Esophagus (tissue), 2 donors: ENCODE measurements at regions not wholly inside any gene's neighbourhood (a gene's known extent, or its start where the extent isn't known, plus 50 kb on each side); places are given as distances from the start of the nearest gene placed in this dataset.

ENCODE experiments used
- H3K27ac ChIP-seq, 2 donors: one replicate each; pipeline ENCODE4 v1.5.1; 2013; ENCODE audit warnings: low read depth in 2 of 2, mild to moderate bottlenecking in 2 of 2, inconsistent platforms in 1 of 2, low read length in 1 of 2, moderate library complexity in 1 of 2
- H3K27me3 ChIP-seq, 2 donors: one replicate each; pipeline ENCODE4 v1.6.1; 2013; ENCODE audit warnings: low read length in 2 of 2, control low read depth in 1 of 2, mild to moderate bottlenecking in 1 of 2; ENCODE audit not compliant: insufficient read depth in 2 of 2, control insufficient read depth in 1 of 2
- H3K36me3 ChIP-seq, 2 donors: one replicate each; pipeline ENCODE4 v1.6.1; 2013; ENCODE audit warnings: low read length in 1 of 2; ENCODE audit not compliant: control insufficient read depth in 2 of 2, insufficient read depth in 2 of 2
- H3K4me1 ChIP-seq, 2 donors: one replicate each; pipeline ENCODE4 v1.6.1; 2013; ENCODE audit warnings: low read length in 1 of 2; ENCODE audit not compliant: control insufficient read depth in 2 of 2, insufficient read depth in 2 of 2
- H3K4me3 ChIP-seq, 2 donors: one replicate each; pipeline ENCODE4 v1.5.1; 2013; ENCODE audit warnings: low read length in 2 of 2, mild to moderate bottlenecking in 2 of 2, low read depth in 1 of 2, moderate library complexity in 1 of 2
- H3K9me3 ChIP-seq, 2 donors: one replicate each; pipeline ENCODE4 v1.6.1; 2013; ENCODE audit warnings: mild to moderate bottlenecking in 2 of 2, low read depth in 1 of 2, low read length in 1 of 2, moderate library complexity in 1 of 2; ENCODE audit not compliant: control insufficient read depth in 2 of 2, insufficient read depth in 1 of 2
- WGBS, 2 donors: extraction: QIAGEN DNeasy Blood & Tissue Kit; methylation state at CpG; one replicate each; pipeline ENCODE4 v1.1.7; 2013; 5-methylcytosine and 5-hydroxymethylcytosine counted together
- donor health status: healthy with polysubstance abuse.
- donor health status: Bipolar disorder and iron deficiency.

DNA sequence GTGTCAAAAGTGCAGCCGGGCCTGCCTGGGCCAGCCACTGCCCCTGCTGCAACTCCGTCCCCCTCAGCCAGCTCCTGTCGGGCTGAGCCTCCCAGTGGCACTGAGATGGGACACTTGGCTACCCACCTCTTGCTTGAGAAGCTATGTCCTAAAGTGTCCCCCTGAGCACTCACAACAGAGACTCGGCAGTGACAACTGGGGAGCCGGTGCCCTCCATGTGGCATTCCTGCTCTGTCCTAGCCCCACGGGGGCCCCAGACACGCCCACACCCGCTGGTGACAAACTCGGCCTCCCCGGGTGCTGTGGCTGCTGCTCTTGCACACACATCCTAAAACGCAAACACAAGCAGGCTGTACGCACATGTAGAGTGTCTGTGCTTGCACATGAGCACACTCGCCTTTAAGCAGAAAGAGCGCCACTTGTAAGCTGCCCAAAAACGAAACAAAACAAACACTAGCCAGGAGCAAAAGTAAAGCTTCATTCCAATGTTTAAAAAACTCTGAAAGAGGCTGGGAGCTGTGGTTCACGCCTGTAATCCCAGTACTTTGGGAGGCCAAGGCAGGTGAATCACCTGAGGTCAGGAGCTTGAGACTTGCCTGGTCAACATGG, 253.9 kb downstream of the RBFOX3 start:
- Histone ChIP-seq H3K9me3 (no peaks in the 10 kb centered on the region), H3K4me3 (no peak overlapping the region), H3K36me3 (no peaks in the 10 kb centered on the region), H3K27me3 (no peaks in the 10 kb centered on the region), H3K4me1 (peaks cover 2 to 4% of the 10 kb centered on the region in 2 donors), H3K27ac (no peak overlapping the region)
- 42 to 54% methylated on average over 16 of the region's 16 CpGs for WGBS, 2 donors

DNA sequence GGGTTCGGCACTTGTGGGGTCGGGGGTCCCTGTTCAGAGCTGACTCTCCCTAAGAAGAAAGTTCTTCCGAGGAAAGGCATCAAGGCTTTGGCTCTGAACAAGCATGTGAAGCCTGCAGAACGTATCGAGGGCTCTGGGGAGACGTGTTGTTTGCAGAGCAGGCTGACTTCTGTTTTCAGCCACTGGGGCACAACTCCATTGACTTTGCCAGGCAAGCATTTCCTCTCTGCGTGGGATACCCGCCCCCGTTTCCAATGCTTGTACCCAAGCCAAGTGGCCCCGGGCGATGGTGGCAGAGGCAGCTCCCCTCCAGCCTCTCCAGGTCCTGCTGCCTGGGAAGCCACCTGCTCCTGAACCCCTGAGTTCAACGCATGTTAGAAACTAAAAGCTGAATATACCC, 255.7 kb downstream of the RBFOX3 start:
- H3K4me1 ChIP-seq = peaks cover 2 to 4% of the 10 kb centered on the region in 2 donors
- H3K9me3 ChIP-seq = peaks cover 0 to 3% of the 10 kb centered on the region in 2 donors
- H3K4me3 ChIP-seq = no peak overlapping the region
- H3K27me3 ChIP-seq = no peaks in the 10 kb centered on the region
- H3K27ac ChIP-seq = no peak overlapping the region
- no peaks in the 10 kb centered on the region for H3K36me3 ChIP-seq
- WGBS, 2 donors = 44 to 47% methylated on average over 12 of the region's 12 CpGs

DNA sequence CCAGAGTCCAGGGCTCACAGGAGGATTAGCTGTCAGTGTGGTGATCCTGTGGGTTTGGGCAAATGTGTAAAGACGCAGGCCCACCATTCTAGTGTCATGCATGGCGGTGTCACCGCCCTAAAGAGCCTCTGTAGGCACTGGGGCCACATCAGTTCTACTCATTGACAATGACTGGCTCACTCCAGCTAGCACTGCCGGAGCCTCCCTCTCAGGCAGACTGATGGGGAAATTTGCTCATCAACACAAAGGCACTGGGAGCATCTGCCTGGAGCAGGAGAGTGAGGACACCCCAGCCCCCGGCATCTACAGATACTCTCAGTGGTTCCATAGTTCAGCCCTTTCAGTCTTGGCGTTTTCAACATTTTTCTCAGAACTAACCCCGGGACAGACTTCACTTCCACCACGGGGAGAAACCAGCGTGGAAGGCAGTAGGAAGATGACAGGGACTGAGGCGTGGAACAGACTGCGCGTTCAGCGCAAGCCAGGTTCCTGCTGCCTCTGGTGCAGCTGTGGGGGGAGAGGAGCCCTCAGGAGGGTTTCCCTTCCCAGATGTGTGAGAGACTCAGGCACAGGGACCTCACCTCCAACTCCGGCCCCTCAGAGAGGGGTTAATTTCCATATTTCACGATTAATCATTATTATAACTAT, 256.6 kb downstream of the RBFOX3 start:
- Histone ChIP-seq H3K36me3 (no peaks in the 10 kb centered on the region), H3K4me1 (peaks cover 2 to 4% of the 10 kb centered on the region in 2 donors), H3K4me3 (no peak overlapping the region), H3K9me3 (peaks cover 0 to 3% of the 10 kb centered on the region in 2 donors), H3K27me3 (no peaks in the 10 kb centered on the region), H3K27ac (no peak overlapping the region)
- 82% methylated on average over 15 of the region's 15 CpGs for WGBS, 2 donors

DNA sequence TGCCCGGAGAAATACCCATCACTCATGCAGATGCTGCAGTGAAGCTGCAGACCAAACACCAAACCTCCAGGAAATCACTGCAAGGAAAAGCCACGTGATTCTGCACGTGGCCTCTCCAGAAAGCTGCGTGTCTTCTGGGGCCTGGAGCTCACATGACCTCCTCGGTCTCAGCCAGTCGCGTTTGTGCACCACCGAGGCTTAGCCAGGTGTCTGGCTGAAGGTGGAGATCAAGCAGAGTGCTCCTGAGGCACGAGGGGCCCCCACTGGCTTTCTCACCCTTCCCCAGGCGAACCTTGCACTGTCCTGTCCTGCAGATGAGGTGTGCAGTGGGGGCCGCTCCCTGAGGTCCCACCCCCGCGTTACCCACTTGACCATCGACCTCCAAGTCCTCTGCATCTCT, 257.3 kb downstream of the RBFOX3 start:
- 73 to 77% methylated on average over 14 of the region's 14 CpGs for WGBS, 2 donors
- peaks cover 0 to 3% of the 10 kb centered on the region in 2 donors for H3K9me3 ChIP-seq
- no peak overlapping the region for H3K27ac ChIP-seq
- peaks cover 2 to 4% of the 10 kb centered on the region in 2 donors for H3K4me1 ChIP-seq
- no peaks in the 10 kb centered on the region for H3K36me3 ChIP-seq
- no peaks in the 10 kb centered on the region for H3K27me3 ChIP-seq
- no peak overlapping the region for H3K4me3 ChIP-seq

DNA sequence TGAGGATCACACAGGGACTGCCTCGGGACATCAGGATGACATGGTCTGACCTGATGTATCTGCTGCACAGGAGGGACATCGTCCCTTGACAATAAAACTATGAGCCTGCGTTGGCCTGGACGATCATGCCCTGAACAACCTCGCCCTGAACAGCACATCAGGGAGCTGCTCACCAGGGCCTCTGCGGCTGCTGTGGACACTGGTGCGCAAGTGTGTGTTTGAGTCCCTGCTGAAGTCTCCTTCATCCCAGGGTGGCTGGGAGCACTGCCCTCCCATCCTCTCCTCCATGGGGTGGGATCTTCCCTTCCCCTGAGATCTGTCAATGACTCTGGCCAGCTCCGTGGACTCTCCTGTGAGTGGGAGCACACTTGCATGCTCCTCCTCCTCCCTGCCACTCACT, 257.8 kb downstream of the RBFOX3 start:
- Histone ChIP-seq H3K27ac (no peak overlapping the region), H3K4me3 (no peak overlapping the region), H3K9me3 (peaks cover 0 to 3% of the 10 kb centered on the region in 2 donors), H3K36me3 (no peaks in the 10 kb centered on the region), H3K27me3 (no peaks in the 10 kb centered on the region), H3K4me1 (peaks cover 2 to 4% of the 10 kb centered on the region in 2 donors)
- 82 to 89% methylated on average over 8 of the region's 8 CpGs for WGBS, 2 donors

DNA sequence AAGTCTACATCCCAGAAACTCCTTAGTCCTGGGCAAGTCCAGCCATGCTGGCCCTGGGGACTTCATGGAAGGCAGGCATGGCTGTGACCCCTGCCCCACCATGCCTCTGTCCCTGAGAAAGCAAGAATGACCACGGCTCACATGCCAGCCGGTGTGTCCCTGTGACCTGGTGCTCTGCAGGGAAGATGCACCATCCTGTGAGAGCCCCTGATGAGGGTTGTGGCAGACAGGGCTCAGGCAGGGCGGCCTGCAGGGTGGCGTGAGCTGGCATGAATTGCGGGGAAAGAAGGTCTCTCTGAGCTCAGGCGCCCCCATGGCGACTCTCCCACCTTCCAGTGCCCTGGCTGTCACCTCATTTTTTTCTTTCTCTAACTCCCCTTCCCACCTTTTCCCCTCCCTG, 260.3 kb downstream of the RBFOX3 start:
- 88 to 93% methylated on average over 7 of the region's 7 CpGs for WGBS, 2 donors

DNA sequence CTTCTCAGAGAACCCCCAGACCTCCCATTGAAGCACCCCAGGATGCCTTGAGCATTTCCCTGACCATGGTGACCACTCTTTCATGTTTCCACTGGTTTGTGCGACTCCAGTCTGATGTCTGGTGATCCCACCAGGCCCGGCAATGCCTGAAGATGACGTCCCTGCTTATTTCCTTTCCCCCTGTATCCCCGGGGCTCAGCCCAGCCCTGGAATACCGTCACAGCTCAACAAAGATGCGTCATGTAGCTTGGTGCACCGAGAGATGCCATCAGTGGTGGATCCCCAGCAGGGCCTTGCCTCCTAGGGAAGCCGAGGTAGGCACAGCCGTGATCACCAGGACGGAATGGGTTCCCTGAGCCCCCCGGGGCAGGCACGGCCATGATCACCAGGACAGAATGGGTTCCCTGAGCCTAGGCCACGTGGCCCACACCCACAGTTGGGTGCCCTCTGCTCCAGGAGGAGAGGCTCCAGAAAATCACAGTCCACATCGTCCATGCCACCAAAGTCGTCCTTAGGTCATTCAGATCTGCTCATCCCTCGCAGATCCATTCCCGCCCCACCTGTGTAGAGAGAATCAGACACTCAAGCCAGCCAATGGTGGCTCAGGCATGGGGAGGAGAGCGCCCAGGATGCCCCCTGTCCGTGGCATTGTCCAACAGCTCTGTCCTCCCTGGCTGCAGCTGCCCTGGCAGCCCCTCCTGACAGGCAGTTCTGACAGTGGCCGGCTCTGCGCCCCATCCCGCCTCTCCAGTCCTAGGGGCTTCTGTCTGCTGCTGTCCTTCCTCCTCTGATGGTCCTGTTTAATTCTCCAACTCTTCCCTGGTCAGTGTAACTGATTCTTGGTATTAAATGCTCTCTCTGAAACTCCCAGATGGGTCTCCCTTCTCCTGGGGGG, 261.1 kb downstream of the RBFOX3 start:
- WGBS, 2 donors = 81 to 84% methylated on average over 22 of the region's 22 CpGs

More for the DNA sequence above, 260.3 kb downstream of the RBFOX3 start:
- Histone ChIP-seq H3K36me3 (no peaks in the 10 kb centered on the region), H3K9me3 (peaks cover 0 to 3% of the 10 kb centered on the region in 2 donors), H3K4me3 (no peak overlapping the region), H3K27ac (no peak overlapping the region), H3K4me1 (no peaks in the 10 kb centered on the region), H3K27me3 (no peaks in the 10 kb centered on the region)

DNA sequence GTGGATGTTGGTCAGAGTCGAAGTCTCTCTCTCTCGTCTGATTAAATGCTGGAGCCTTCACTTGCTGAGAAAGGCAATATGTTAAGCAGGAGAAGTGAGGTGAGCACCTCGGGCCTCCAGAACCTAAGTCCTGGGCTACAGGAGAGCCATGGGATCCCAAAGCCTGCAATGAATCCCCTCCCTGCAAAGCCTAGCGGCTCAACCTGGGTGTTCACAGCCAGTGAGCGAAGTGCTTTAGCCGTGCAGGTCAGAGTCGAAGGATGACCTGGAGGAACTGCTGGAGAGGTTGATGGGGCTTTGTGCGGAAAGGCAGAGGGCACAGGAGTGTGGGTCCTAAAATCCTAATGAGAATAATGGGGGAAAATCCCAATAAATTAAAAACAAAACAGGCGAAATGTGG, 267.8 kb downstream of the ENGASE start:
- H3K9me3 ChIP-seq = no peaks in the 10 kb centered on the region
- no peaks in the 10 kb centered on the region for H3K36me3 ChIP-seq
- WGBS, 2 donors = 70 to 79% methylated on average over 9 of the region's 9 CpGs
- H3K4me1 ChIP-seq = no peaks in the 10 kb centered on the region
- H3K4me3 ChIP-seq = no peak overlapping the region
- no peak overlapping the region for H3K27ac ChIP-seq
- no peaks in the 10 kb centered on the region for H3K27me3 ChIP-seq

More for the DNA sequence above, 261.1 kb downstream of the RBFOX3 start:
- Histone ChIP-seq H3K4me1 (no peaks in the 10 kb centered on the region), H3K27ac (no peak overlapping the region), H3K9me3 (peaks cover 0 to 3% of the 10 kb centered on the region in 2 donors), H3K4me3 (no peak overlapping the region), H3K27me3 (no peaks in the 10 kb centered on the region), H3K36me3 (no peaks in the 10 kb centered on the region)

DNA sequence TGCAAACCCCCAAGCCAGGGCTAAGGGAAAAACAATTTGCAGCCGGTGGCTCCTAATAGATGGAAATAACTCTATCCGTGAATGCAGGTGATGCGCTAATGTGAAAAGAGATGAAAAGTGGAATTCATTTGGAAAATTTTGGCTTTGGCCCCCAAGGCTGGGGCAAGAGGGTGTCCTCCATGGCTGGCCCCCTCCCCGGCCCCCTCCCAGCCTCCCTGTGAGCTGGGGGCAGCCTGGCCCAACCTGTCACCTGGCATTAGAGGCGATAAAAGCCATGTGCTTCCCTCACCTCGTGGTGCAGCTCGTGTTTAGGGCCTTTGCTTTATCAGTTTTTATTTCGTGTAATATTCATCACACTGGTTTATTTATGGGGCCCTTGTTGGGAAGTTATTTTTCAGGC, 267.2 kb downstream of the ENGASE start:
- H3K27ac ChIP-seq = no peak overlapping the region
- no peaks in the 10 kb centered on the region for H3K27me3 ChIP-seq
- no peaks in the 10 kb centered on the region for H3K9me3 ChIP-seq
- no peak overlapping the region for H3K4me3 ChIP-seq
- no peaks in the 10 kb centered on the region for H3K4me1 ChIP-seq
- WGBS, 2 donors = 75 to 79% methylated on average over 8 of the region's 8 CpGs
- no peaks in the 10 kb centered on the region for H3K36me3 ChIP-seq
